ENCODE measurements at regions not wholly inside any gene's neighbourhood (a gene's known extent, or its start where the extent isn't known, plus 50 kb on each side); places are given as distances from the start of the nearest gene placed in this dataset.
"Not testable (repeated sequence)": the region's sequence is repeated elsewhere in the genome, so short reads cannot be mapped to it uniquely, and the experiment has no call there.

DNA sequence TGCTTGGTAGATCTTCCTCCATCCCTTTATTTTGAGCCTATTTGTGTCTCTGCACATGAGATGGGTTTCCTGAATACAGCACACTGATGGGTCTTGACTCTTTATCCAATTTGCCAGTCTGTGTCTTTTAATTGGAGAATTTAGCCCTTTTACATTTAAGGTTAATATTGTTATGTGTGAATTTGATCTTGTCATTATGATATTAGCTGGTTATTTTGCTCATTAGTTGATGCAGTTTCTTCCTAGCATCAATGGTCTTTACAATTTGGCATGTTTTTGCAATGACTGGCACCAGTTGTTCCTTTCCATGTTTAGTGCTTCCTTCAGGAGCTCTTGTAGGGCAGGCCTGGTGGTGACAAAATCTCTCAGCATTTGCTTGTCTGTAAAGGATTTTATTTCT is 72.4 kb downstream of the HNRNPD start:
- DNase-seq = not testable (repeated sequence)

DNA sequence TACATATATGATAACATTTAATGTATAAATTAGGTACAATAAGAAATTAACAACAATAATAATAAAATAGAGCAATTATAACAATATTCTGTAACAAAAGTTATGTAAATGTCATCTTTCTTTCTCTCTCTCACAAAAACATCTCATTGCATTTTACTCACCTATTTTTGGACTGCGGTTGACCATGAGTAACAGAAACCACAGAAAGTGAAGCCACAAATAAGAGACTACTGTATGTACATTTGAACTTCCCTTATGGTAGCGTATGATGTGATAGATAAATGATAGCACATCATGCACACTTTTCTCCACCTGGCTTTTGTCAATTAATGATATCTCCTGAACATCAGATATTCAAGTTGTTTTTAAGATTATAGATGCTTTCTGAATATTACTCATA is 80.5 kb downstream of the HNRNPD start:
- DNase-seq = peak; percentile 34

DNA sequence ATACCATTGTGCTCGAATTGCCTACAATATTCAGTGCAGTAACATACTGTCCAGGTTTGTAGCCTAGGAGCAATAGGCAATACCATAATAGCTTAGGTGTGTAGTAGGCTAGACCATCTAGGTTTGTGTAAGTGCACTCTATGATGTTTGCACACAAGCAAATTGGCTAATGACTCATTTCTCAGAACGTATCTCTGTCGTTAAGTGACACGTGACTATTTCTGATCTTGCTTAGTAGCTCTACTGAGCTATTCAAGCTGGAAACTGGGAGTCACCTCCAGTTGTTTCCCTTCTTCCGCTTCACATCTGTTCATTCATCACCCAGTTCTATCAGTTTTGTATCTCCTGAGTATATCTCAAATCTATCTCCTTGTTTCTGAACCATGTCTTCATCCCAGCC is 86.1 kb downstream of the HNRNPD start:
- no peak for DNase-seq

DNA sequence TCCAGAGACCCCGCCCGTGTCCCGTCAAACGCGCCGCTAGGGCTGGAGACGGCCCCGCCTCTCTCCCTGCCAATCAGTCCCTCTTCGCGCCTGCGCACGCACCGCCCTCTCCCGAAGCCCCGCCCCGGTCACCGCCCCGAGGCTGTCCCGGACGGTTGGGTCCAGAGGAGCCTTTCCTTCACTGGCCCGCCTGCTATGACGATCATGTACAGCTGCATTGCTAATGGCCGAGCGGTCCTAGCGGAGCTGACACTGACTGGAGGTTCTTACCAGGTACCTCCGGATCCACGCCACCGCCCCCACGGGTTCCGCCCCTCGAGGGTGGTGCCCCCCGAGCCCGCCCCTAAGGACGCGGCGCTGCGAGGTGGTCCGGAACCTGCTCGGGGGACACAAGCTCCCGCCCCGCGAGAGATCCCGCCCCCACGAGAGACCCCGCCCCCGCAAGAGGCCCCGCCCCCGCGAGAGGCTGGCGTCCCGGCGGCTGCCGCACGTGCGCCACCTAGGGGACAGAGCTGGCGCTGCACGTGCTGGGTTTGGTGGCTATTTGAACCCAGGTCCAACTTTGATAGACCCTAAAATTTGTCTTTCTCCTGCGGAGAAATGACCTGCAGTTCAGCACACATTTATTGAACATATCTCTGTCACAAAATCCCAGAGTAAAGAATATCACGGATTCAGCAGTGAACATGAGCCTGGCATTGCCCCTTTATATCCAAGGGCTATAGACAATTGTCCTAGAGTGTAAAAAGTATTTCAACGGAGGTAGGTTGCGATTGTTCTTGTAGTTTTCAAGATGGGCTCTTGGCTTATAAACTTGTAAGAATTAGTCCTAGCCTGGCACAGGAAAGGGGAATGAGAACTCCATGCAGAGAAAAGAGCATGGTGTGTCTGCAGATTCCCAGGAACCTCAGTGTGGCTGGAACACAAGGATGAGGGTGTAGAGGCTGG is 88.7 kb downstream of the HNRNPD start:
- peak; percentile 90 for DNase-seq

DNA sequence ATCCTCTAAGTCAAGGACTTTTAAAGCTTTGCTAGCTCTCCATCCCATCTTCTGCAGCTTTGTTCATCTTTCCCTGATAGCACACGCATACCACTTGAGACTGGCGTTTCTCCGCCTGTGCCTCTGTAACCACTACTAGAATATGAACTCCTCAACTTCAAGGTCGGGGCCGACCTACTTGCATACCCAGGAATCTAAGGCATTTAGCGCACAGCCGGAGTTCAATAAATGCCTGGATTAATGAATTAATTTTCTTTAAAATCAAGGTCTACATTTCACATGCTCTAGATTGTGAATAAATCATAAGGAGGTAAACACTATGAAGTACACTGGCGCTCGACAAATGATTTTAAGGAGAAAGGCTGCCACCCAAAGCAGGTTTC is 89.3 kb downstream of the HNRNPD start:
- no peak for DNase-seq

DNA sequence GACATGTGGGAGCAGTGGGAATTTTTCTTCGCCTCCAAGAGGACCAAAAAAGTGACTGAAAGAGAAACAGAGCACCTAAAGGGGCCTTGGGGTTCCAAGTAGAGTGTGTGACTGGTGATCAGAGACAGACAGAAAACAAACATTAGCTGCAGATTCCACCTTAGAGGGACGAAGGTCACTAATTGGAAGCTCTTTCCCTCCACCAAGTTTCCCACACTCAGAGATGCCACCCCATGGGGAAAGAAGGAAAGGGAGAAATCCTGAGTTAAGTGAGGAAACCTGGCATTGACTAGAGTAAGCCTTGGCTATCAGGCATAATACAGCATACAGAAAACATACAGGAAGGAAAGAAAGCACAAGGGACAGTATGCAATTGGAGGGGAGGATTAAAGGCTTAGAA is 90.9 kb downstream of the HNRNPD start:
- no peak for DNase-seq

DNA sequence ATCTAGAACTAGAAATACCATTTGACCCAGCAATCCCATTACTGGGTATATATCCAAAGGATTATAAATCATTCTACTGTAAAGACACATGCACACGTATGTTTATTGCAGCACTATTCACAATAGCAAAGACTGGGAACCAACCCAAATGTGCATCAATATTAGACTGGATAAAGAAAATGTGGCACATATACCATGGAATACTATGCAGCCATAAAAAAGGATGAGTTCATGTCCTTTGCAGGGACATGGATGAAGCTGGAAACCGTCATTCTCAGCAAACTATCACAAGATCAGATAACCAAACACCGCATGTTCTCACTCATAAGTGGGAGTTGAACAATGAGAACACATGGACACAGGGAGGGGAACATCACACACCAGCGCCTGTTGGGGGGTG is 94.2 kb downstream of the HNRNPD start:
- DNase-seq = not testable (repeated sequence)

DNA sequence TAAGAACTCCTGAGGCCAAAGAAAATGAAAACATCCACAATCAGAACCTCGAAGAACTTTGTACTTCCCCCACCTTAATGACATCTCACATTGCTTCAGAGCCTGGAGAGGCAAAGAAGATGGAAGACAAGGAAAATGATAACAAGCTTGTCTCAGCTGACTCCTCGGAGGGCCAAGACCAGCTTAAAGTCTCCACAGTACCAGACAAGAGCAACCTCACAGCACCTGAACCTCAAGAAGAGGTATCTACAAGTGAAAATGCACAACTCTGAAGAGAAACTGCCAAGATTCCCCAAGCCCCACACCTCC is 97.5 kb downstream of the HNRNPD start:
- DNase-seq = no peak

DNA sequence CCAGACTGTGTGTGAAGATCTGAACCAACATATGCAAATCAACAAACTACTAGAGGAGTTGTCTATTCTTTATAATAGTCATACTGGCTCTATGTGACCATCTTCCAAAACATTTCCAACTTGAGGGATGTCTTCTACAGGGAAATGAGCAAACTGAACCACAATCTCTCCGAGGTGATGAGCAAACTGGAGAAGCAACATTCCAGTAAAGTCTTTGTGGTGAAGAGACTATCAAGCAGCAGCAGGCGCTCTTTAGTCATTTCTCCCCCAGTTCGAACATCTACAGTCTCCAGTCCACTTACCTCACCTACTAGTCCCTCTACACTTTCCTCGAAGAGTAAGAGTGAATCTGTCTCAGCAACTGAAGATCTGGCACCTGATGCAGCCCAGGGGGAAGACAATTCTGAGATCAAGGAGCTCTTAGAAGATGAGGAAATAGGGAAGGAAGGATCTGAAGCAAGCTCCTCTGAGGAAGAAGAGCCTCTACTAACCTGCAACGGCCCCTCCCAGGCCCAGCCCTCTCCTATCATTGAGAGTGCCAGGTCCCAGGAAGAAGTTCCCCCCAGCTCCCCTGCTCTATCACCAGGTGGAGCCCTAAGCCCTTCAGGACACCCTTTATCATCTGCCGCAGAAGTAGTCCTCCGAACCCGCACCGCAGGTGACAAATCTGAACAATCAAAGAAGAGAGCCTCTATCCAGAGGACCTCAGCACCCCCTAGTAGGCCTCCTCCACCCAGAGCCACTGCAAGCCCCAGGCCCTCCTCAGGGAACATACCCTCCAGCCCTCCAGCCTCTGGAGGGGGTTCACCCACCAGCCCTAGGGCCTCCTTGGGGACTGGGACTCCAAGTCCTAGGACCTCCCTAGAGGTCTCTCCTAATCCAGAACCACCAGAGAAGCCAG is 98.1 kb downstream of the HNRNPD start:
- DNase-seq = no peak

DNA sequence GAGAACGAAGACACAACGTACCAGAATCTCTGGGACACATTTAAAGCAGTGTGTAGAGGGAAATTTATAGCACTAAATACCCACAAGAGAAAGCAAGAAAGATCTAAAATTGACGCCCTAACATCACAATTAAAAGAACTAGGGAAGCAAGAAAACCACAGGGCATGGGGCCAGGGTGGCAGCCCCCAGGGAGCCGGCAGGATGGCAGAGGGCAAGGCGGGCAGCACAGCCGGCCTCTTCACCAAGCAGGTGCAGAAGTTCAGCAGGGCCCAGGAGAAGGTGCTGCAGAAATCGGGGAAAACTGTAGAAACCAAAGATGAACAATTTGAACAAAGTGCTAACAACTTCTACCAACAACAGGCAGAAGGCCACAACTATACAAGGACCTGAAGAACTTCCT is 99.1 kb downstream of the HNRNPD start:
- not testable (repeated sequence) for DNase-seq

DNA sequence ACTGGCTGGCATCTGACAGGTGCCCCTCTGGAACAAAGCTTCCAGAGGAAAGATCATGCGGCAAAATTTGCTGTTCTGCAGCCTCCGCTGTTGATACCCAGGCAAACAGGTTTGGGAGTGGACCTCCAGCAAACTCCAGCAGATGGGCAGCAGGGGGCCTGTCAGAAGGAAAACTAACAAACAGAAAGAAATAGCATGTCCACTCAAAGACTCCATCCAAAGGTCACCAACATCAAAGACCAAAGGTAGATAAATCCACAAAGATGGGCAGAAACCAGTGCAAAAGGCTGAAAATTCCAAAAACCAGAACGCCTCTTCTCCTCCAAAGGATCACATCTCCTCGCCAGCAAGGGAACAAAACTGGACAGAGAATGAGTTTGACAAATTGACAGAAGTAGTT is 101.3 kb downstream of the HNRNPD start:
- DNase-seq = not testable (repeated sequence)

DNA sequence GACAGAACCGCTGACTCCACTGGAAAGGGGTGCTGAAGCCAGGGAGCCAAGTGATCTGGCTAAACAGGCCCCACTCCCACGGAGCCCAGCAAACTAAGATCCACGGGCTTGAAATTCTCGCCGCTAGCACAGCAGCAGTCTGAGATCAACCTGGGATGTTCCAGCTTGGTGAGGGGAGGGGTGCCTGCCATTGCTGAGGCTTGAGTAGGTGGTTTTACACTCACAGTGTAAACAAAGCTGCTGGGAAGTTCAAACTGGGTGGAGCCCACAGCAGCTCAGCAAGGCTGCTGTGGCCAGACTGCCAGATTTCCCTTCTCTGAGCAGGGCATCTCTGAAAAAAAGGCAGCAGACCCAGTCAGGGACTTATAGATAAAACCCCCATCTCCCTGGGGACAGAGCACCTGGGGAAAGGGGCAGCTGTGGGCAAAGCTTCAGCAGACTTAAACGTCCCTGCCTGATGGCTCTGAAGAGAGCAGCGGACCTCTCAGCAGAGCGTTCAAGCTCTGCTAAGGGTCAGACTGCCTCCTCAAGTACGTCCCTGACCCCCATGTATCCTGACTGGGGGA is 101.8 kb downstream of the HNRNPD start:
- DNase-seq = not testable (repeated sequence)

DNA sequence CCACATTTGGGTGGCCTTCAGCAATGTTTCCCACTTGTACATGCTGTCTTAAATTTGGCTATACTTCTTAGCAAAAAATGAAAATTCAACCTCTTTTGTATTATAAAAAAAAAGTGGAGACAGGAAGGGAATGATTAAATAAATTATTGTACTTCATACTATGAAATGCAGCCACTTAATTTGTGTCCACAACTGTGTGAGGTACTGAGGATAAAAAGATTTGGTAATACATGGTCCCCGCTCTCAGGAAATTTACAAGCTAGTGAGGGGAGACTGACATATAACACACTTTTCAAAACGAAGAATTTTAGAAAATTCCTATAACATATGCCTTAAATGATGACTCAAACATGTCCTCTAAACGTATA is 105.0 kb downstream of the HNRNPD start:
- DNase-seq = no peak

DNA sequence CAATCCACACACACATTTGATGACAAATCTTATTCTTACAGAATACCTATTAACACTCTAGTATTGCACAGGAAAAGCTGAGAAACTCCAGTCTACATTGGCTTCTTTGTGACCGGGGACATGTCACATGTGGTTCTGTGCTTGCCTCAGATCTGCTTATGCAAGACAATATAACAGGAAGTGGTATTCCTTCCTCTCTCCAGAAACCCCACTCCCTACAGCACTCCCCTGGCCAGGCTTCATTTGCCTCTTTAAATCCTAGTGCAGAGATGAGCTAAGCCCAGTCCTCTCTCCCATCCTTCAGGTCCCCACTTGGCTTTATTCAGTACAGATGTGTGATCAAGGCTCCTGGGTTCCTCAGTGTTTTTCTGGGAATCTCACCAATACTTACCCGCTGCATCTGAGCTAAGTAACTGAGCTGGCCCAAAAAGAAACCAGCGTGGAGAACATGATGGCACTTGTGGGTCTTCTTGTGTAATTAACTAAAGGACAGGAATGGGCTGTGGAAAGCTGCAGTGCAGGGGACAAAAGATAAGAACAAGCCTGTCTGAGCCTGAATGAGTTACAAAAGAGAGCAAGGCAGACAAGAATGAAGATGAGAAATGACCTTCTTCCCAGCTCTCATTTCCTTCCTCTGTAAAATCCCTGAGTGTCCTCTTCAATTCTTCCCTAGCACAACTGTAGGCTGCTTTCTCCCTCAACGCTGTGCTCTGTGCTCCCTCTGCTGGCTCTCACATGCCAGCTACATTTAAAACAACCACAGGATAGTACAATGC is 105.6 kb downstream of the HNRNPD start:
- DNase-seq = peak; percentile 5

DNA sequence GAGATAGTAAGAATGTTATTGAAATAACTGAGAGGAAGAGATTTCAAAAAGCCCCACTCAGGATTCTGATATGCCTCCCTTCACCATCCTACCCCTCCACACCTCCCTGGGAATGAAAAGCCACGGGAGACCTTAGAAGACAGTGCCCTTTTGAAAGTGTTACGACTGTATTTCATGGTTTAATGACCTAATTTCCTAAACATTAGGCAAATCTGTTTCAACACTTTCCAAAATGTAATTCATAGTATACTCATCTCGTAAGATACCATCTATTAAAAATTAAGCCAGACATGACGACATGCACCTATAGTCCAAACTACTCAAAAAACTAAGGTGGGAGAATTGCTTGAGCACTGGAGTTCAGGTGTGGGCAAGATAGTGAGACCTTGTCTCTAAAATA is 106.3 kb downstream of the HNRNPD start:
- no peak for DNase-seq

DNA sequence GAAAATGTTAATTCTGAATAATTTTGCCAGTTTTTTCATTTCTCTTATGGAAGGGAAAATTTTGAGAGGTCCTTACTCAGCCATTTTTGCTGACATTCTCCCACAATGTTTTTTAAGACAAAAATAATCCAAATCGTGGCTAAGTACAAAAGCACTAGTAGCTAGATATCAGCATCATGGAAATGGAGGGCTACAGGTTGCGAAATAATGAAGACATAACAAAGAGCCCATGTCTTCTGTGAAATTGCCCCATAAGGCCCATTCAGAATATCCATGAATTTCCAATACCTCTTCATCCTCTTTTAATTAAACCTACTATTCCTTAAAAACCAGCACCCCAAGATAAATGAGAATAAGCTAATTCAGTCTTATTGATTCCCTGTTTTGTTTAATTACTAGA is 107.4 kb downstream of the HNRNPD start:
- no peak for DNase-seq

DNA sequence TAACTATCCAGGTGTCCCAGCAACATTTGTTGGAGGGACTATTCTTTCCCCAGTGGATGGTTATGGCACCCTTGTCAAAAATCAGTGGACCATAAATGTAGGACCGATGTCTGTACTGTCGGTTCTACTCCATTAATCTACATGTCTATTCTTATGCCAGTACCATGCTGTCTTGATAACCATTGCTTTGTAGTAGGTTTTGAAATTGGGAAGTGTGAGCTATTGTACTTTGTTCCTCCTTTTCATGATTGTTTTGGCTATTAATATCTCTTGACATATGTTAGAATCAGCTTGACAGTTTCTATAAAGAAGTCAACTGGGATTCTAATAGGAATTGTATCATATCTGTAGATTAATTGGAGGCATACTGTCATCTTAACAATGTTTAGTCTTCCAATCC is 112.7 kb downstream of the HNRNPD start:
- DNase-seq = no peak

DNA sequence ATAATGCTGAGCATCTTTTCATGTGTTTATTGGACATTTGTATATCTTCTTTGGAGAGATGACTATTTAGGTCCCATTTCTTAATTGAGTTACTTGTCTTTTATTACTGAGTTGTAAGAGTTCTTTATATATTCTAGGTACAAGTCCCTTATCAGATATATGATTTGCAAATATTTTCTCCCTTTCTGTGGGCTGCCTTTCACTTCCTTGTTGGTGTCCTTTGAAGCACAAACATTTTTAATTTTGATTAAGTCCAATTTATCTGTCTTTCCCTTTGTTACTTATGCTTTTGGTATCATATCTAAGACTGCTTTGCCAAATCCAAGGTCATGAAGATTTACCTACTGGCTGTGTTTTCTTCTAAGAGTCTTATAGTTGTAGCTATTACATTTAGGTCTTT is 113.2 kb downstream of the HNRNPD start:
- no peak for DNase-seq

DNA sequence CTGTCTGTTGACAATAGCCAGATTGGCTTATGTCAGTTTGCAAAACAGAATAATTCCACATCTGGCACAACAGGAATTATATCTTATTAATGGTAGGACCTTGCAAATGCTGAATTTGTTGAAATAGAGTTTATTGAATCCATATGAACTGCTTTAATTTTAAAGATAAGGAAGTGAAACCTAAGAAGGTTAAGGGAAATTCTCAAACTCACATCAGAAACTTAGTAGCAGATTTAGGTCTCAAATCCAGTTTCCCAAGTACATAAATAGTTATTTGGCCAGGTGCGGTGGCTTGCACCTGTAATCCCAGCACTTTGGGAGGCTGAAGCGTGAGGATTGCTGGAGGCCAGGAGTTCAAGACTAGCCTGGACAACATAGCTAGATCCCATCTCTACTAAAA is 117.1 kb downstream of the HNRNPD start:
- DNase-seq = no peak

DNA sequence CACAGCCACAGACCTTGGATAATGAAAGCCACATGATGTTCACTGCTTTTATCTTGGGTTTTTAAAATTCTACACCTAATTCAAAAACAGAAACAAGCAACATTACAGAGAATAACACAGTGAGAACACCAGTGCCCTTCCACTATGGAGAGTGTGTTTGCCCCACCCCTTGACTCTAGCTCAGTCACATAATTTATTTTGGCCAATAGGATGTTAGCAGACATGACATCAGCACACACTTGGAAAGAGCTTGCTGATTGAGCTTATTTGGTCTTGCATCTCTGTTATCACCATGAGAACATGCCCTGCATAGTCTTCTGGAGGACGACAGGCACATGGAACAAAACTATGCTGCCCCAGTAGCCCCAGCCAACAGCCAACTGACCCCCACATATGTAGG is 118.1 kb downstream of the HNRNPD start:
- DNase-seq = no peak

DNA sequence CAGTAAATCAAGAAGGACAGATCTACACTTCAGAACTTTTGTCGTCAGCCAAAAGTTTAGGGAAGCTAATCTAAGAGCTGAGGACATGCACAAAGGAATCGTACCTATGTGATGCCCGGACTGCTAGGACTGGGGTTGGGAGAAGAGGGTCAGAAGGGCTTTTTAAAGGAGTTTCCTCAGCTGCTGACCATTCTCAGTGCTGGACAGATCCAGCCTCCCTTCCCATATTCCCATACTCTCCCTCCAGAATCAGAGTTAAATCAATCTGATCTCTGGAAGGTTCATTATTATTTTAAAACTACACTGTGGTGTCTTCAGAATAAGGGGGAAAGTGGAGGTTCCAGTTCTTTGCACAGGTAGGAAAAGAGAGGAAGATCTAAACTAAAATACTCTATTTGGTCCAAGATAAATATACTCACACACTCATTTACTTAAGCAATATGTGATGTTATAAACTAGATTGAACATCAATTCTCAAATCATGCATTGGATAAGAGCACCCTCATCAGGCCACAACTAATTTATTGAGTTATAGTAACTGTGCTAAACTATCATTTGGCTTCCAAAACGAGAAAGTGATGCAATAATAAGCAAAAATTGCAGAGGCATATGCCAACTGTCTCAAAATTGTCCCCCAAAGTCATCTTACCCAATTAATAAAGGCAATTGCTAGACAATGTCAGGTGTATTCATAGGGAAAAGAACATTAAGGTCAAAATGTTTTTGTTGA is 124.7 kb downstream of the HNRNPD start:
- DNase-seq = no peak

DNA sequence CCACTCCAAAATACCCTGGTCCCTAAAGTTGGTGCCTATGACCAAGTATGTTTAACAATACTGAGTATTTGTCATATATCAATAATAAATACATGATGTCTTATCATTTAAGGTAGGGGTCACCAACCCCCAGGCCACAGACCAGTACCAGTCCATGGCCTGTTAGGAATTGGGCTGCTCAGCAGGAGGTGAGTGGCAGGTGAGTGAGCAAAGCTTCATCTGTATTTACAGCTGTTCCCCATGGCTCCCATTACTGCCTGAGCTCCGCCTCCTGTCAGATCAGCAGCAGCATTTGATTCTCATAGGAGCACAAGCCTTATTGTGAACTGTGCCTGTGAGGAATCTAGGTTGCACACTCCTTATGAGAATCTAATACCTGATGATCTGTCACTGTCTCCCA is 126.2 kb downstream of the HNRNPD start:
- no peak for DNase-seq

Data from SIG-M5 (cell line).